GM21526 (cell line): ENCODE measurements at regions not wholly inside any gene's neighbourhood (a gene's known extent, or its start where the extent isn't known, plus 50 kb on each side); places are given as distances from the start of the nearest gene placed in this dataset.

Experiments
- ATAC-seq: cut with Tn5 transposase; IDR thresholded peaks from one replicate; pipeline ENCODE4 v1.9.1; 2021; ENCODE audit warnings: moderate library complexity; ENCODE audit not compliant: unreplicated experiment, low FRiP score

DNA sequence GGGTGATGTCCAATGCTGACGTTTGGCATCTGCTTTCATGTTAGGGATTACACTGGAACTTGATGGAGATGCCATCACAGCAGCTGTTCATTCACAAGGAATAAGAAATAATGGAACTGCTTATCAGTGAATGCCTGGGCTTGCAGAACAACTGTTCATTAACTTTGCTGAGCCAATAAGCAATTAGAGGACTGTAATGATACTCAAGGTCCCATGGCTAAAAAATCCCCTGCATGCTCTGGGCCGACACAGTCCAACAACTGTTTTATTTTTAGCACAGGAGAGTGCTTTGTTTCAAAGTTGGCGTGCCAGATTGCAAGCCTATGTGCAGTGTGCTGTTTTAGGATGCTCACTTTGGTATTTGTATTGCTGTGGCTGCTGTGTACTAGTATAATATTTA is 408.0 kb upstream of the RGPD4 start:
- no peak for ATAC-seq

DNA sequence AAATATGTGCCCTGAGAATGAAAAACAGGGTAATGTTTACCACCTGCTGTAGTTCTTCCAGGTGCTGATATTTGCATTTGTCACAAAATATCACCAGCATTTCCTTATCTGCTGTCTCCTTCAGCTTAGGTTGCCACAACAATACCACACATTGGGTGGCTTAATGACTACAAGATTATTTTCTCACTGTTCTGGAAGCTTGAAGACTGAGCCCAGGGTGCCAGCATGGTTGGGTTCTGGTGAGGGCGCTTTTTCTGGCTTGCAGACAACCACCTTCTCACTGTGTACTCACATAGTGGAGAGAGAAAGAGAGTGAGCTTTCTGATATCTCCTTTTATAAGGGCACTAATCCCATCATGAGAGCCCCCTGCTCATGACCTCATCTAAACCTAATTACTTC is 407.5 kb upstream of the RGPD4 start:
- no peak for ATAC-seq

DNA sequence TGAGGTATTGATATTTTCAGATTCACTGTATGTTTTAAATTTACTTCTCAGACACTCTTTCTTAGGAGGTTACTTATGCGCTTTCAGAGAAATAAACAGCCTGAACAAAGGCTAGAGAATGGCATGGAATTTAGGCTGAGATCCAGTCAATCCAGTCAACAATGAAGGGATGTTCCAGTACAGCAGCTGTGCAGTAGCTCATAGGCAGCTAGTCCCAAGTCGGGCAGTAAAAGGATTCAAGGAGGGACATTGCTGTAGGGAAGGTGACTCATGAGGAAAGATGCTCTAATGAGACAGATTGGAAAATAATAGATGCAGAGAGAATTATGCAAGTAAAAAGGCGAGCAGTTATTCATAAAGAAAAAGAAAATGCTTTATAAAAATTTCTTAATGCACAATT is 397.9 kb upstream of the RGPD4 start:
- ATAC-seq: no peak

DNA sequence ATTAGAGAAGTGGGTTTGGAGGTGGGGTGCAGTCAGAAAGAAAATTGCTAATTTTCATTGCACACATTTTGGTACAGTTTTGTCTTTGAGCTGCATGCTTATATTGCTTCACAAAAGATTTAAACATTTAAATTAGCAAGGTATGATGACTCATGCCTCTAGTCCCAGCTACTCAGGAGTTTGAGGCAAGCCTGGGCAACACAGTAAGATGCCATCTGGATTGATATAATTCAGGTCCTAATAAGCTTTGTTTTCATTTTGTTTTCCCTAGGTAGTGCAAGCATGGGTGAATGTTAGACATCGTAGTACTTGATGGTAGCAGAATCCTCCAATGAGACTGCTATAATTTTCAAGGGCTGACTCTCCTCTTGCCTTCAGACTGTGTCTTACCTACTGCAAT is 396.7 kb upstream of the RGPD4 start:
- no peak for ATAC-seq

DNA sequence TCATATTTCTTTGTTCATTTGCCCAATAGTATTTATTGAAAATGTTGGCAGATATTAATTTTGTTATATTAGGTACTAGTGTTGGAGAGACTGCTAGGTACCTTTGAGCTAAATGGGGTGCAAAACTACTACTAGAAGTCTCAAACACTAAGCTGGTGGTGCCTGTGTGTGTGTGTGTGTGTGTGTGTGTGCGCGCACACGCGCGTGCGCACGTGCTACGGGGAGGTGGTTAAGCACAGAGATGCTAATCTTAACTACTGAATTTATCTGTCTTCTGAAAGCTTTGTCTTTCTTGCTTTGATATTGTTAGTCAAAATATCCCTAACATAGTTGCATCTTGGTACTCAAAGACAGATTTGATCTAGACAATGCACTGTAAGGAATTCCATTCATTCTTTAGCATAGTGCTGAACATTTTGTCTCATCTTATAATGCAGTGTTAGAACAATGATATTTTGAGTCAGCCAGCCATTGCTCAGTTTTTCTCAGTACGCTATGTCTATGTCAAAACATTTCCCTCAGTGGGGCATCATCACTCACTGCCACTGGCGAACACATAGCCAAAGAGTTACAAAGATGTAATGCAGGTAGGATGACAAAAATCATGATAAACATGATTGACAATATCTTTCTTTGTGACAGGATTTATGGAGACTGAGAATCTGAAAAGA is 396.0 kb upstream of the RGPD4 start:
- ATAC-seq: no peak

DNA sequence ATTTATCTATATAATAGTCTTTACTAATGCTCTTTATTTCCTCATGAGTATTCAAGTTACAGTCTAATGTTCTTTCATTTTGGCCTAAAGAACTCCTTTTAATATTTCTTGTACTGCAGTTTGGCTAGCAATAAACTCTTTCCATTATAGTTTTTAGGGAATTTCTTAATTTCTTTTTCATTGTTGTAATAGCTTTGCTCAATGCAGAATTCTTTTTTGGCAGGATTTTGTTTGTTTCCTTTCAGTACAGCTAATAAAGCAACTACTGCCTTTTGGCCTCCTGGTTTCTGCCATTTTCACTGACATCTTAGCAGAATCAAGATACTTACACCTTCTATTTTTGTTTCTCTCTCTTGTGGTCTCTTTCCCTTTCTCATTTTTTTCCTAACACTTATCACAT is 390.4 kb upstream of the RGPD4 start:
- no peak for ATAC-seq

DNA sequence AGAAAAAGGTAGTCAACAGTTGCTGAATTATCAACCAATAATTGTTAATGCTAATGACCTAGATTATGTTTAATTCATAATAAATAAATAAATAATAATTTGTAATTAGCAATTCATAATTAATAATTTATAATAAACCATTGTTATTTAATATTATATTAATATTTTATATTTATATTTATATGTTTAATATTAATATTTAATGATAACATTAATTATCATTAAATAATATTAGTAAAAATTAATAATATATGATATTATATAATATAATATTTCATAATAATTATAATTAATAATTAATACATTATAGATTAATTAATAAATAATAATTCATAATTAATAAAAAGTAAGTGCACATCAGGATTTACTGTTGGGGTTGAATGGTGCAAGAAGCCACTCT is 389.4 kb upstream of the RGPD4 start:
- ATAC-seq: no peak

DNA sequence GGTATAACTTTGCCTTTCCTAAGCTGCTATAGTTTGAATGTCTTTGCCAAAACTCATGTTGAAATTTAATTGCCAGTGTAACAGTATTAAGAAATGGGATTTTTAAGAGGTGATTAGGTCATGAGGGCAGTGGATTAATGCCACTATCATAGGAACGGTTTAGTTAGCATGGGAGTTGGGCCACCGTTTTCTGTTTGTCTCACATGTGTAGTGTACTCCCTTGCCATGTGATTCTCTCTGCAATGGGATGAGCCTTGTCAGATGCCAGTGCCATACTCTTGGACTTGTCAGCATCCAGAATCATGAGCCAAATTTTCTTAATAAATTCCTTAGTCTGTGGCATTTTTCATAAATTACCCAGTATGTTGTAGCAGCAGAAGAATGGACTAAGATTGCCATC is 388.9 kb upstream of the RGPD4 start:
- ATAC-seq: no peak

DNA sequence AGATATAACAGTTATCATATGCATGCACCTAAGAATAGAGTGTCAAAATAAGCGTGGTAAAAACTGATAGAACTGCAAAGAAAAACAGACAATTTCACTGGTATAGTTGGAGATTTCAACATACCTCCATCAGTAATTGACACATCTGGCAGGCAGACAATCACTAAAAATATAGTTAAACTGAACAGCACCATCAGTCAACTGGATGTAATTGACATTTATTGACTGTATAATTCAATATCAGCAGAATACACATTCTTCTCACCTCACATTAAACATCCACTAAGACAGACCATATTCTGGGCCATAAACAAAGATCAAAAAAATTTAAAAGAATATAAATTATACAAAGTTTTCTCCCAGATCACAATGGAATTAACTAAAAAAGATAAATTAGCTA is 378.5 kb upstream of the RGPD4 start:
- no peak for ATAC-seq

DNA sequence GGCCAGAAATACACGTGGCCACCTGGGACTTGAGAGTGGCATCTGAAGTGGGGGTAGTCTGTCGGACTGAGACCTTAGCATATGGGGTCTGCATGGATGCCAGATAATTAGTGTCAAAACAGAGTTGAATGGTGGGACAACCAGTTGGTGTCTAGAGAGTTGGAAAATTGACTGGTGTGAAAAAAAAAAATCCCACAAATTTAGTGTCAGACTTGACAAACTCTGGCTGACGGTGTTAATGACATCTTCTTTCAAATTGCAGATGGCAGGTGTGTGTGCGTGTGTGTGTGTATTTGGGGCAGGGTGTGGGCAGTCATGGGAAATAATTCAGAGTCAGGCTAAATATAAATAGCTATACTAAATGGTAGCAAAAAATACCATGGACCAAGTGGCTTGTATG is 365.4 kb upstream of the RGPD4 start:
- no peak for ATAC-seq

DNA sequence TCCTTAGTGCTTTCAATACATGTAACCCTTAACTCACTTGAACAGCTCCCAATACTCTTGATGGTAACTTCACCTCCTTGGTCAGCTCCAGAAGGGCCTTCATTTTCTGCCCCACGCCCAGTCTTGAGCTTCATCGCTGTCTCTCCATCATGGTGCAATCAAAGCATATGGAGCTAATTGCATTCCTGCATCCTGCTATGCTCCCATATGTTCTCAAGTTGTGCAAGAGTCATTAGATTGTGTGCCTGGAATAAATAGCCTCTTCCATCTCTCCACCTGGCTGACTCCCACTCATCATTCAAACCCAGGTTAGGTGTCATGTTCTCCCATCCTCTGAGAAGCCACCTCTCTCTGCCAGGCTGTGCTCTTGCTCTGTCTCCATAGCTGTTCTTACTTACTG is 364.5 kb upstream of the RGPD4 start:
- no peak for ATAC-seq

DNA sequence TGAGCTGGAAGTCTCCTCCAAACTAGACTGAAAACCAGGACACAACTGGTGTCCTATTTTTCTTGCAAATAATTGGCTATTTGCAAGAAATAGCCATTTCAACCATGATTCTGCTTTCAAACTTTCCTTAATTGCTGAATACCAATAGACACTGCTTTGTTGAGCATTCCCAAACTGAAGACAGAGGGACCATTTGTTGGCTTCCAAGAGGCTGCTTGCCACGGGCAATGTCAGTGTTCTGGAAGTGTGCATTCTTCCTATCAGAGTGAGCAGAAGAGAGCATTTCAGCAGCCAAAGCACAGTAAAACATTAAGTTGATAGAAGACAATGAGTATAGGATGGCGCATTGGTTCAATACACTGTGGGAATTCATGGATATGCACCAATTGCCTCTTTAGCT is 360.5 kb upstream of the RGPD4 start:
- no peak for ATAC-seq

DNA sequence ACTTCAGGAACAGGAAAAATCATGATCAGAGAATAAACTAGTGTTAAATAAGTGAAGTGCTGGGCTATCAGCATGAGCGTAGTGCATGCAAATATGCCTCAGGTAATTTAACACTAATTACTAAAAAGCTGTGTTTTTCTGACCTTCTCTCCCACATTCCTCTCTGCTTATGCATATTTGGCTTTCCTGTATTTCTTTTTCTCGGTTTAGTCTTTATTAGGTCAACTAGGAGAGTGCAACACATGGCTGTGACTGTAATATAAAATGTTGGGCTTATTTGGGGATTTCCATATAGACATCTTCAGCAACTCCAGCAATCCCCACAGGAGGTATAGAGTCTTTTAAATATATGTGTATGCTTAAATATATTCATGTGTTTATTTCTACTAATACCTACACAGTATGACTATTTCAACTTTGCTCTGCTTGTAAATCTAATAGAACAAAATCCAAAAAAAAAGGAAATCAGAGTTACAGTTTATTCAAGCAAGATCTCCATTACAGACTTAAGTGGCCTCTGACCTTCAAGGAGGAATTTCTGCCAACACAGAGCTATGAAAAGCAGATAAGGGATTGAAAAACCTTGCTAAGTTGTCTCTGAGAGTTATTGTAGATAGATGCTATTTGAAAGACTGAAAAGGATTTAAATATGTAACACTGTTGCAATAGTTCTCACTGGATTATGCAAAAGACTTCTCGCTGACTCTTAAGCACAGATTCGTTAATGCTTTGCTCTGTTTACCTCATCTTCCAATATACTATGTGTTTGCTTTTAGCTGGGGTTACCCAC is 359.5 kb upstream of the RGPD4 start:
- no peak for ATAC-seq

DNA sequence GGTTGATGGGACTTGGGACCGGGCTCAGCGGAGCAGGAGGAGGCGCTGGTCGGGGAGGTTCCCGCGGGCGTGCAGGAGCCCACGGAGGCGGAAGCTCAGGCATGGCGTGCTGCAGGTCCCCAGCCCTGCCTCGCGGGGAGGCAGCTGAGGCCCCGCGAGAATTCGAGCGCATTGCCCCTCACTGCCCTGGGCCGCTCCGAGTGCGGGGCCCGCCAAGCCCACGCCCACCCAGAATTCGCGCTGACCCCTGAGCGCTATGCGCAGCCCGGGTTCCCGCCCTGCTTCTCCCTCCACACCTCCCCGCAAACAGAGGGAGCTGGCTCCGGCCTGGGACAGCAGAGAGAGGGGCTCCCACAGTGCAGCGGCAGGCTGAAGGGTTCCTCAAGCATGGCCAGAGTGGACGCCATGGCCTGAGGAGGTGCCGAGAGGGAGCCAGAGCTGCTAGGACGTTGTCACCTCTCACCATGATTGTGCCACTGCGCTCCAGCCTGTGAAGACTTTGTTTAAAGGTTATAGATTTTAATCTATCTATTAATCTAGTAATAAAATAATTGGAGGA is 357.2 kb upstream of the RGPD4 start:
- ATAC-seq: no peak

DNA sequence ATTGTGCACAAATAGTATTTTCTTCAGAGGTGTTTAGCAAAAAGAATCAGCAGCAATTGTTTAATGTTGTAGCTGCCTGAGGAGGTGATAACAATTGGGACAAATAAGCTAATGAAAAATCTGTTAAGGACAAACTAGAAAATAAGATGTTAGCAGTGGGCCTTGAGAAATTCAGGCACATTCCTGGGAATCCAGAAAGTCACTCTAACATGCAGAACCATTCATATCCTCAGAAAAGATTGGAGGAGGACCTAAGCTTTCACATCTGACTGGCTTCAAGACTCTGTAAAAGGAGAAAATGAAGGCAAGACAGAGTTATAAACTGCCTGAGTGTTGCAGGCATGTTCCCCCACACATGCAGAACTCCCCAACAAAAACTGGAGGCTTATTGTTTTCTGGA is 353.5 kb upstream of the RGPD4 start:
- ATAC-seq: no peak

DNA sequence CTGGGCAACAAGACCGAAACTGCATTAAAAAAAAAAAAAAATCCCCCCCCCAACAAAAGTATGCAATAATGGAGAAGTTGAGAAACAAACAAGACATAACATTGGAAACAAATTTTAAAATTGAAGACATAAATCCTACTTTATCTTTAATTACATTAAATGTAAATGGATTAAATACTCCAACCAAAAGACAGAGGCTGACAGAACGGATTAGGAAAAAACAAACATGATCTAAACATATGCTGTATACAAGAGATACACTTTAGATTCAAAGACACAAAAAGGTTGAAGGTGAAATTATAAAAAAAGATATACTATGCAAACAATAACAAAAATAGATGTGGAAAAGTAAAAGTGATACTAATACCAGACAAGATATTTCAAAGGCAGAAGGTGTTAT is 350.8 kb upstream of the RGPD4 start:
- no peak for ATAC-seq

DNA sequence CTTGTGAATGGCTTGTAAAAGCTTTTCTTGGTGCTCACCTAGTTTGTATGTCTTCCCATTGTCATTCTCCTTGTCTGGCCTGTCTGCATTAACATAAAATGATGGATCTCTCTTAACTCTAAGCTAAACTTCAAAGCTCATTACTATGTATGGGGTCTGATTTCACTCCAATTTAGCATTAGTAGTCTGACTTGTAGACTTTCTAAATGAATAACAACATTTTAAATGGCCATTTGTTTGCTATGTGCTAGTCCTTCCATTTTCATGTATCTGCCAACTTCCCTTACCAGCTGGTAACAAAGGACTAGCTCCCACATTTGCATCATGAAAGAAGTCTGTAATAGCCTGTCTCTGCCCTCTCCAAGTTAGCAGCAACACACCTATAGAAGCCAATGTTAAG is 324.2 kb upstream of the RGPD4 start:
- ATAC-seq: no peak

DNA sequence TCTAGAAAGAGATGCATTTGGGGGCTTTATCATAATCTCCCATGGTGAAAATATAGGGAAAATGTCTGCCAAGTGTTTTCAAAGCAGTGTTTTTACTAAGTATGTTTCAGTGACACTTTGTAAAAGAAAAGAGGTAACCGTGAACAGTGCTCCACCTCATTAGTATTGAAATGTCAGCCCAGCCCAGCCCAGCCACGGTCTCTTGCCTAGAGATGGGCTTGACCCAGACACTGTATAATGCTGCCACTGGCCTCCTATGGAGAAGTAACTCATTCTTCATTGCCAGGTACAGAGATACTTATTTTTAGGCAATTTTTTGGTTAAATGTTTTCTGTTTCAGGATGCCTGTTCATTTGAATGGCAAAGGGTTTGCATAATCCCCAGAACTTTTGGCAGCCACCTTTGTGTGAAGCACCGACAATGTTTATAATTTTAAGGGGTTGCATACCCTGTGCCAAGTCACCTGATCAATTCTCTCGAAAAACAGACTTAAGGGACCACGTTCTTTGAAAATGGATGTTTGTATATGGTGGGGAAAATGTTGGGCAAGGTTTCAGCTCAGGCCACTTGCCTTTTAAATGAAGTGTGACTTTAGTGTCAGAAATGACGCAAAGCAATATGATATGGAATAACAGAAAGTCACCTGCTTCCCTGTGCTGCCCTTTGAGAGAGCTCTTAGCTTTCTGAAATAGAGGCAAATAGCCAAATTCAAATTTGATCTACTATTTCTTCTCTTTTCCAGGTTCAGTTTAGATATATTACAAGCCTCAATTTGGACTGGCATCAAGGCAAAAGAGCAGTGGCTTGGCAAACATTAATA is 314.5 kb upstream of the RGPD4 start:
- no peak for ATAC-seq

DNA sequence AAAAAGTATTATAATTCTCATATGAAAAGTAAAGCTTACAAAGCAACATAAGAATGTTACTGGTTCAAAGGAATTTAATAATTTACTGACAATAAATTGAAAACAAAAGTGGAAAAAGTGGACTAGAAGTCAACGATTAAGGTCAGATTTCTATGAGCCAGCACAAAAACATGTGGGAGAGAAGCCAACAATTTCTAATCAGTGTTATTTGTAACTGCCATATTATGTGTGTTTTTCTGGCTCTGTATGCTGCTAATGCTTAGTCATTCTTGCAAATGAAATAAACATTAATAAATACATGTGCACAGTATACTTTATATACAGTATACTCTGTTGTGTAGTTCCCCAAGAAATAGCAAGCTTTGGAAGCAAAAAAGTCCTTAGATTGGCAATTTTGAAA is 301.3 kb upstream of the RGPD4 start:
- ATAC-seq: no peak

DNA sequence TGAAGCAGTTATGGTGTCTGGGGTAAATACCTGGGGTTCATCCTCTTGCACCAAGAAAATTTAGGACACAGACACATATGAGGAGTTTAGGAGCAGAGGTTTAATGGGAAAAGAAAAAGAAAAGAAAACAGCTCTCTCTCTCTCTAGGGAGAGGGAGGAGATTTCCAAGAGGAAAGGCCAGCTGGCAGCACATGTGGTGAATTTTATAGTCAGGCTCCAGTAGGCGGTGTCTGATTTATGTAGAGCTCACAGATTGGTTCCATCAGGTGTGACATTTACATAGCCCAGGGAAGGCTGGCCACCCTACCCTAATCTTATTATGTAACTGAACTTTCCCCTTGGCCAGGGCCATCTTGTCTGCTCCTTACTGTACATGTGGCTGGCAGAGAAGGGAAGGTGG is 297.5 kb upstream of the RGPD4 start:
- no peak for ATAC-seq

DNA sequence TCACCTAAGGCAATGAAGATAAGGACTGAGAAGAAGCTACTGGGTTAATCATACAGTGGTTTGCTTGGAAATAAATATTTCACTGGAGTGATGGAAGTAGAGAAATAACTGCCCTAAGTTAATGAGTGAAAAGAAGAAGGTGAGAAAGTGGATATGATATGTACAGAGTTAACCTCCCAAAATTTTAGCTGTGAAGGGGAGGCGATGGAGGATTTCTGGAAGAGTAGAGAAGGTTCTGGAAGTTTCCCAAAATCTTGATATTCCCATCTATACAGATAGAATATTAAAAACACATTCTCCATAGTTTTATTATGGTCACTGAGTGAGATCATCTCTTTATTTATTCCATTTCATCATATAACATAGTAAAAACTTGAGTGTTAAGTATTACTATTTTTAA is 296.6 kb upstream of the RGPD4 start:
- no peak for ATAC-seq
